ENCODE measurements at regions not wholly inside any gene's neighbourhood (a gene's known extent, or its start where the extent isn't known, plus 50 kb on each side); places are given as distances from the start of the nearest gene placed in this dataset.
"Not testable (repeated sequence)": the region's sequence is repeated elsewhere in the genome, so short reads cannot be mapped to it uniquely, and the experiment has no call there.

GRCh38 chr12:13552830-13553229, 356.3 kb downstream of the EMP1 start:
- no peak for DNase-seq

- DNase-seq = no peak
Measured at GRCh38 chr12:13547283-13547682, 350.8 kb downstream of the EMP1 start.

GRCh38 chr12:13546231-13546630, 349.7 kb downstream of the EMP1 start:
- no peak for DNase-seq

GRCh38 chr12:13539051-13539450, 342.5 kb downstream of the EMP1 start:
- DNase-seq = no peak

GRCh38 chr12:13538136-13538535, 341.6 kb downstream of the EMP1 start:
- DNase-seq = no peak

- DNase-seq = no peak
Measured at GRCh38 chr12:13537623-13538022, 341.1 kb downstream of the EMP1 start.

- DNase-seq = no peak
Measured at GRCh38 chr12:13536219-13536910, 339.8 kb downstream of the EMP1 start.

GRCh38 chr12:13534645-13535398, 338.3 kb downstream of the EMP1 start:
- no peak for DNase-seq

GRCh38 chr12:13534242-13534641, 337.7 kb downstream of the EMP1 start:
- no peak for DNase-seq

- DNase-seq = no peak
Measured at GRCh38 chr12:13530966-13531365, 334.4 kb downstream of the EMP1 start.

GRCh38 chr12:13526185-13526921, 329.8 kb downstream of the EMP1 start:
- DNase-seq = not testable (repeated sequence)

- DNase-seq = no peak
Measured at GRCh38 chr12:13523536-13524307, 327.2 kb downstream of the EMP1 start.

GRCh38 chr12:13518034-13518433, 321.5 kb downstream of the EMP1 start:
- not testable (repeated sequence) for DNase-seq

- no peak for DNase-seq
Measured at GRCh38 chr12:13509740-13510139, 313.2 kb downstream of the EMP1 start.

- no peak for DNase-seq
Measured at GRCh38 chr12:13505636-13506035, 309.1 kb downstream of the EMP1 start.

- no peak for DNase-seq
Measured at GRCh38 chr12:13505224-13505623, 308.7 kb downstream of the EMP1 start.

- DNase-seq = no peak
Measured at GRCh38 chr12:13504736-13505135, 308.2 kb downstream of the EMP1 start.

- no peak for DNase-seq
Measured at GRCh38 chr12:13504074-13504473, 307.5 kb downstream of the EMP1 start.

GRCh38 chr12:13503094-13503835, 306.7 kb downstream of the EMP1 start:
- DNase-seq = no peak

GRCh38 chr12:13499008-13499407, 302.5 kb downstream of the EMP1 start:
- DNase-seq = no peak

- DNase-seq = no peak
Measured at GRCh38 chr12:13496111-13496510, 299.6 kb downstream of the EMP1 start.

- no peak for DNase-seq
Measured at GRCh38 chr12:13489246-13489645, 292.7 kb downstream of the EMP1 start.

Data from activated CD4-positive, alpha-beta T cell treated with anti-CD3 and anti-CD28 coated beads for 4 hours (primary cell).